Renal pelvis (tissue), 1 donor: ENCODE measurements at regions not wholly inside any gene's neighbourhood (a gene's known extent, or its start where the extent isn't known, plus 50 kb on each side); places are given as distances from the start of the nearest gene placed in this dataset.

ENCODE experiments used
- DNase-seq: peaks from one replicate; pipeline ENCODE4 v3.0.0-alpha.2; 2013

- no peak for DNase-seq
Observed at GRCh38 chr3:182683858-182684257, 109.4 kb upstream of the ATP11B start.

- DNase-seq, result no peak
Observed at GRCh38 chr3:182686033-182686886, 107.0 kb upstream of the ATP11B start.

- no peak for DNase-seq
Observed at GRCh38 chr3:182690172-182690571, 103.1 kb upstream of the ATP11B start.

- no peak for DNase-seq
Observed at GRCh38 chr3:182692021-182692420, 101.3 kb upstream of the ATP11B start.

GRCh38 chr3:182692695-182693094, 100.6 kb upstream of the ATP11B start:
- no peak for DNase-seq

GRCh38 chr3:182693723-182694122, 99.6 kb upstream of the ATP11B start:
- DNase-seq, result no peak

- DNase-seq, result no peak
Observed at GRCh38 chr3:182696916-182697315, 96.4 kb upstream of the ATP11B start.

GRCh38 chr3:182697345-182697919, 95.9 kb upstream of the ATP11B start:
- DNase-seq, result no peak

GRCh38 chr3:182698078-182698477, 95.2 kb upstream of the ATP11B start:
- no peak for DNase-seq

GRCh38 chr3:182699550-182700170, 93.6 kb upstream of the ATP11B start:
- no peak for DNase-seq

- no peak for DNase-seq
Observed at GRCh38 chr3:182702216-182702615, 91.1 kb upstream of the ATP11B start.

GRCh38 chr3:182703233-182703632, 90.1 kb upstream of the ATP11B start:
- no peak for DNase-seq

GRCh38 chr3:182704926-182705325, 88.4 kb upstream of the ATP11B start:
- no peak for DNase-seq

- DNase-seq, result no peak
Observed at GRCh38 chr3:182708810-182709209, 84.5 kb upstream of the ATP11B start.

- DNase-seq, result no peak
Observed at GRCh38 chr3:182709306-182709705, 84.0 kb upstream of the ATP11B start.

- DNase-seq, result no peak
Observed at GRCh38 chr3:182710557-182711157, 82.6 kb upstream of the ATP11B start.

GRCh38 chr3:182711261-182711683, 82.0 kb upstream of the ATP11B start:
- DNase-seq, result no peak

GRCh38 chr3:182711853-182712252, 81.5 kb upstream of the ATP11B start:
- DNase-seq, result no peak

- no peak for DNase-seq
Observed at GRCh38 chr3:182713111-182713510, 80.2 kb upstream of the ATP11B start.

- no peak for DNase-seq
Observed at GRCh38 chr3:182713743-182714517, 79.4 kb upstream of the ATP11B start.

- DNase-seq, result no peak
Observed at GRCh38 chr3:182715006-182715405, 78.3 kb upstream of the ATP11B start.

- DNase-seq, result no peak
Observed at GRCh38 chr3:182716114-182716688, 77.1 kb upstream of the ATP11B start.
